ENCODE measurements at regions not wholly inside any gene's neighbourhood (a gene's known extent, or its start where the extent isn't known, plus 50 kb on each side); places are given as distances from the start of the nearest gene placed in this dataset.
"Not testable (repeated sequence)": the region's sequence is repeated elsewhere in the genome, so short reads cannot be mapped to it uniquely, and the experiment has no call there.

DNA sequence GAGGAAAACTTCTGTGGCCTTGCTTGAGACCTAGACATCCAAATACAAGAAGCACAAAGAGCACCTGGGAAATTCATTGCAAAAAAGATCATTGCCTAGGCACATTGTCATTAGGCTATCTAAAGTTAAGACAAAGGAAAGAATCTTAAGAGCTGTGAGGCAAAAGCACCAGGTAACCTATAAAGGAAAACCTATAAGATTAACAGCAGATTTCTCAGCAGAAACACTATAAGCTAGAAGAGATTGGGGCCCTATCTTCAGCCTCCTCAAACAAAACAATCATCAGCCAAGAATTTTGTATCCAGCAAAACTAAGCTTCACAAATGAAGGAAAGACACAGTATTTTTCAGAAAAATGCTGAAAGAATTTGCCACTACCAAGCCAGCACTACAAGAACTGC lies 1003.3 kb downstream of the XPNPEP1 start:
- in situ Hi-C loops (cut with HindIII; ENCODE audit: low pct_unique_long_range_greater_than_20kb, low sequenced_read_pairs); DNase-seq (ENCODE audit: low read depth, low spot score): not testable (repeated sequence)

GRCh38 chr10:108913300-108913699 lies 1010.0 kb downstream of the XPNPEP1 start:
- no peak for DNase-seq (ENCODE audit: low read depth, low spot score)
- in situ Hi-C loops (cut with HindIII; ENCODE audit: low pct_unique_long_range_greater_than_20kb, low sequenced_read_pairs), result no loop called here

GRCh38 chr10:108911814-108912541 lies 1011.3 kb downstream of the XPNPEP1 start:
- in situ Hi-C loops (cut with HindIII; ENCODE audit: low pct_unique_long_range_greater_than_20kb, low sequenced_read_pairs), result no loop called here
- DNase-seq (ENCODE audit: low read depth, low spot score), result peak; percentile 68

GRCh38 chr10:108908096-108908495 lies 1015.2 kb downstream of the XPNPEP1 start:
- DNase-seq (ENCODE audit: low read depth, low spot score), result no peak

GRCh38 chr10:108905821-108906220 lies 1017.5 kb downstream of the XPNPEP1 start:
- in situ Hi-C loops (cut with HindIII; ENCODE audit: low pct_unique_long_range_greater_than_20kb, low sequenced_read_pairs), result no loop called here
- DNase-seq (ENCODE audit: low read depth, low spot score), result no peak

More at GRCh38 chr10:108908096-108908495, 1015.2 kb downstream of the XPNPEP1 start:
- in situ Hi-C loops (cut with HindIII; ENCODE audit: low pct_unique_long_range_greater_than_20kb, low sequenced_read_pairs), result no loop called here

GRCh38 chr10:108905171-108905570 lies 1018.1 kb downstream of the XPNPEP1 start:
- no peak for DNase-seq (ENCODE audit: low read depth, low spot score)

GRCh38 chr10:108904163-108904838 lies 1019.0 kb downstream of the XPNPEP1 start:
- DNase-seq (ENCODE audit: low read depth, low spot score), result no peak
- in situ Hi-C loops (cut with HindIII; ENCODE audit: low pct_unique_long_range_greater_than_20kb, low sequenced_read_pairs), result no loop called here

More at GRCh38 chr10:108905171-108905570, 1018.1 kb downstream of the XPNPEP1 start:
- in situ Hi-C loops (cut with HindIII; ENCODE audit: low pct_unique_long_range_greater_than_20kb, low sequenced_read_pairs), result no loop called here

GRCh38 chr10:108902619-108903285 lies 1020.6 kb downstream of the XPNPEP1 start:
- DNase-seq (ENCODE audit: low read depth, low spot score), result no peak
- in situ Hi-C loops (cut with HindIII; ENCODE audit: low pct_unique_long_range_greater_than_20kb, low sequenced_read_pairs), result no loop called here

DNA sequence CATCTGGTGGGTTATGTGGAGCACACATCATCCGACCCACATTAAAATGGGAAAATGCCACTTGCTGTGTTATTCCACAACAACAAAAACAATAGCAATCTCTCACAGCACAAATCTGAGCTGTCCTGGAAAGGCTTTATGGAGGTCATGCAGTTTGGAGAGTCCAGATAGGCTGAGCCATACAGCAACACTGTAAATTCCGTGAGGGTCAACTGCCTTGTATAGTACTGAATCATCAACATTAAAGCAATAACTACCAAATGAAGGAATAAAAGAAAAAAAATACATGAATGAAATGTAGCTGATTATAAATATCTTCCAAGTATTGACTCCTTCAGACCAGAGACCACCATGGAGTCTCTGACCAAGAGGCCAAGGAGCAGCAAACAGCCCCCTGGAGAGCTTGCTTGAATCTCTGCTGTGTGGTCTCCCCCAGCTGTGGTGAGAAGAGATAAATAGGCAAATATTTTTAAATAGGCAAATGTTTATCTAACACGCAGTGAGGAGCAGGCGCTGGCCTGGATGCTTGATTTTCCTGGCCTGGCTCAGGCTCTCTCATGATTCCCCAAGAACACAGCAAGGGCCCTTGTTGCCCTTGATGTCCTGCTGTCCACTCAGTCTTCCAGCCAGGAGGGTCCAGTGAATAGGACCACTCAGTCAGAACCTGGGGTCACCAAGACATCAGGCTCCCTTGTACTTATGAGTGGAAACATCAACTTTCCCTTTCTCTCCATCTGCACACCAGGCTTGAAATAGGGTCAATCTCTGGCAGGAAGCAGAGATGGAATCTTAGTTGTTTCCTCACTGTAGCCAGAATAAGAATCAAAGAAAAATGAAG lies 1021.3 kb downstream of the XPNPEP1 start:
- in situ Hi-C loops (cut with HindIII; ENCODE audit: low pct_unique_long_range_greater_than_20kb, low sequenced_read_pairs), result no loop called here
- no peak for DNase-seq (ENCODE audit: low read depth, low spot score)

- in situ Hi-C loops (cut with HindIII; ENCODE audit: low pct_unique_long_range_greater_than_20kb, low sequenced_read_pairs), result no loop called here
- no peak for DNase-seq (ENCODE audit: low read depth, low spot score)
Measured at GRCh38 chr10:108899670-108900069, 1023.6 kb downstream of the XPNPEP1 start.

DNA sequence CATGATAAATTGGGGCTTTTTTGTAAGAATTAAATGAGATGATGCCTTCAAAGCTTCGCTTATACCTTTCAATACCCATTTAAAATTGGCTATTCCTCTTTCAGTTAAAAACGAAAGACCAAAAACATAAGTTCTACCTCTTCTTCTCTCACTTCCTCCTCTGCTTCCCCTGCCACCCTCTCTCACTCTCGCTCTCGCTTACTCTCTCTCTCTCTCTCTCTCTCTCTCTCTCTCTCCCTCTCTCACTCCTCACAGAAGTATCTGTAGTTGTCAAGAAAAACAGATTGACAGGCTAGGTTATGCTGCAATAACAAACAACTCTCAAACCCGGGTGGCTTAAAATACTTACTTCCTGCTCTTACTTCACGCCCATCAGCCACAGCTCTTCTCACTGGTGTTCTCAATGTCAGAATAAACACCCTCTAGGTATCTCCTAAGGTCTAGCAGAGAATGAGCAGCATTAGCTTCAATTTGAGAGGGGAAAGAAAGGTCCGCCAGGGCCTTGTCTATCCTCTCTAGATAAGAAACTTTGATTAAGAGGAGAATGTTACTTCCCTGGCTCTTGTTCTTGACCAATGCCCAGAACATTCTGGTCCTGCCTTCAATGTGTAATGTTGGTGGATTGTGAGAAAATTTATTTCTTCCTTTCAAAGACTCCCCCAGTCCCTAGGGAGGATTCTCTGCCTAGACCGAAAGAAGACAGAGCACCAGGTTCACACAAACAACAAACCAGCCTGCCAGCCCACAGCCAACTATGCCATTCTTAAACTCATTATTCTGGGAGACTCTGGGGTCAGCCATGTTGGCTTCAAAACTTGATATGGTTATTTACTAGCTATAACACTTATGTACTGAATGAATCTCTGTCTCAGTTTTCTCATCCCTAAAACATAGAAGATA lies 1028.7 kb downstream of the XPNPEP1 start:
- in situ Hi-C loops (cut with HindIII; ENCODE audit: low pct_unique_long_range_greater_than_20kb, low sequenced_read_pairs), result no loop called here
- no peak for DNase-seq (ENCODE audit: low read depth, low spot score)

GRCh38 chr10:108877095-108877561 lies 1046.2 kb downstream of the XPNPEP1 start:
- DNase-seq (ENCODE audit: low read depth, low spot score), result no peak
- in situ Hi-C loops (cut with HindIII; ENCODE audit: low pct_unique_long_range_greater_than_20kb, low sequenced_read_pairs), result no loop called here

GRCh38 chr10:108872854-108873253 lies 1050.5 kb downstream of the XPNPEP1 start:
- DNase-seq (ENCODE audit: low read depth, low spot score), result no peak
- in situ Hi-C loops (cut with HindIII; ENCODE audit: low pct_unique_long_range_greater_than_20kb, low sequenced_read_pairs), result no loop called here

GRCh38 chr10:108868881-108869280 lies 1054.4 kb downstream of the XPNPEP1 start:
- in situ Hi-C loops (cut with HindIII; ENCODE audit: low pct_unique_long_range_greater_than_20kb, low sequenced_read_pairs), result no loop called here
- DNase-seq (ENCODE audit: low read depth, low spot score), result no peak

- no peak for DNase-seq (ENCODE audit: low read depth, low spot score)
- in situ Hi-C loops (cut with HindIII; ENCODE audit: low pct_unique_long_range_greater_than_20kb, low sequenced_read_pairs), result no loop called here
Measured at GRCh38 chr10:108862676-108863350, 1060.5 kb downstream of the XPNPEP1 start.

- in situ Hi-C loops (cut with HindIII; ENCODE audit: low pct_unique_long_range_greater_than_20kb, low sequenced_read_pairs), result no loop called here
- no peak for DNase-seq (ENCODE audit: low read depth, low spot score)
Measured at GRCh38 chr10:108861181-108861754, 1062.0 kb downstream of the XPNPEP1 start.
